HL-60/S4 treated with retinoic acid at 250 ng/mL for 4 days and 3 days (cell line): ENCODE measurements at regions not wholly inside any gene's neighbourhood (a gene's known extent, or its start where the extent isn't known, plus 50 kb on each side); places are given as distances from the start of the nearest gene placed in this dataset.

Experiments
- in situ Hi-C: fragments of 300-500 bp; cut with MboI; formaldehyde crosslinking; loops from 2 replicates; pipeline ENCODE4 v1.7.0; 2022; ENCODE audit warnings: low sequenced_read_pairs

DNA sequence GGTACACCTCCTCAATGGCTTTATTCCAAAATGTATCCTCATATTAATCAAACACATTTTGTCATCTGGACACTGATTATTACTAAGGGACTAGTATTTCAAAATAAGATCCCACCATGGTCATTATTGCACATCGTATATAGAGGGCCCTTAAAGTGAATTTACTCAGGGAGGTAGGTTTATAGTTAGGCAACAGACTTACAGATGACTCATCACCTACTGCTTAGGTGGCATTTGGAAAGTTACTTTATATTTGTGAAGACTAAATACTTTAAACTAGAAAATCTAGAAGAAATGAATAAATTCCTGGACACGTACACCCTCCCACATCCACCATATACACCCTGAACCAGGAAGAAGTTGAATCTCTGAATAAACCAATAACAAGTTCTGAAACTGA, 353.0 kb downstream of the KCTD12 start:
- in situ Hi-C loops = no loop called here

DNA sequence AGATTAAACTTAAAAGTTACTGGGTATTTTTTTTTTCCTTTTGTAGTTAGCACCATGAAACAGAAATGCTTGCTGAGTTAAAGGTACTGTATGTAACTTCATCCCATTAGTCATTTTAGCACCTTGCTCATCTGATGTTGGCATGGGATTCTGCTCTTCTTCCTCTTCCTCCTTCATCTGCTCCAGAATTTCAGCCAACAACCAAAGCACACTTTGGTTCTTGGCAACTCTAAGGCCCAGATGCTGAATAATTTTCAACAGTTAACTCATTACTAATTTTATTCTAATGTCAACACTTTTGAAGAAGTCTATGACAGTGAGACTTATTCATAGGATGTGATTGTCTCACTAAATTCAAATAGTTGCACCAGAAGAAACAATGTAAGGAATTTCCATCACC, 359.2 kb downstream of the KCTD12 start:
- in situ Hi-C loops = no loop called here

DNA sequence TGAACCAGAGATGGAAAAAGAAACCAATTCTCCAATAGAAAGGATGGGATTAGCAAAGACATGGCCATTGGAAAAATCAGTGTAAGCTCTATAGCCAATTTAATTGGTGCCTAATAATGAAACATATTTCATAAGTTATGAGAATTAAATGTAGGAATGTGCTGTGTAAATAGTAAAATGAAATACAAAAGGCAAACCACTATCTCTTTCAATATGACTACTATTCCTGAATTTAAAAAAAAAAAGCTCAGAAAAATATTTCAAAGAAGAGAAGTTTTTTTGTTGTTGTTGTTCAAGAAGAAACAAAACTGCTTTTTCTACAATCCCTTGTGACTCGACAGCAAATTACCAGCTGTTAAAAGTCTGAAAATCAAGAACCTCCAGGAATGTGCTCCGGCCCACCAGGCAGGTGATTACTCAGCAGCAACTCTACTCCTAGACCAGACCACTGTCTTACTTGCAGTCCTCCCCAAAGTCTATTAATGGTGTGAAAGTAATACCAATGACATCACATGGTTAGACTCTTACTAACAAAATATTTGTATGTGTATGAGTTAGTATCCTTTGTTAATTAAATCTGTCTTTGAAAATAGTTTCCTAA, 362.4 kb downstream of the KCTD12 start:
- in situ Hi-C loops = no loop called here

DNA sequence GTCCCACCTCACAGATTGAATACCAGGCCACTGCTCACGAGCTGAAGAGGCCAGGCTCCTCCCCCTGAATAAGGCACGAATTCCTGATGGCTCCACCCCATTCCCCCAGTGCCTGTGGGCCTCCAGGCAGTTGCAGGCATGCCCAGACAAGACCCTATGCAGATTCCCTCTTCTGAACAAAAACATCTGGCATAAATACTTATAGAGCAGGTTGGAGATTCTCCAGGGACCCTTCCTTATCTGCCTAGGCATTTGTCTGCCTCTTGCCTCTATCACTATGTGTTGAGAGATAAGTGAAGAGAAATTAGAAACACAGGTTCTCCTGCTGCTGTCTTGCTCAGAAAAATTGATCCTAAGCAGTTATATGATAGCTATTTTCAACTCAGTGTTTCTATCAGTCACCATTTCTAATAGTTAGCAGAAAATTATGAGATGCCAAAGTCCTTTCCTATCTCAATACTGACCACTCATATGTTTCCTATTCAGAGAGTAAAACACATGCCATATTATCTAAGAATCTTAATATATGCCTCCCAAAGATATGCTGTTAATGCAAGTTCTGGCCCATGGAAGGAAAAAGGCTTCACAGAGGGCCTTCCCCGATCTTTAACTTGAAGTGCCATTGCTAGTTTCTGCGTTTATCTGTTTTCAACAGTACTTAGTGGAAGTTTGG, 364.0 kb downstream of the KCTD12 start:
- in situ Hi-C loops = no loop called here

DNA sequence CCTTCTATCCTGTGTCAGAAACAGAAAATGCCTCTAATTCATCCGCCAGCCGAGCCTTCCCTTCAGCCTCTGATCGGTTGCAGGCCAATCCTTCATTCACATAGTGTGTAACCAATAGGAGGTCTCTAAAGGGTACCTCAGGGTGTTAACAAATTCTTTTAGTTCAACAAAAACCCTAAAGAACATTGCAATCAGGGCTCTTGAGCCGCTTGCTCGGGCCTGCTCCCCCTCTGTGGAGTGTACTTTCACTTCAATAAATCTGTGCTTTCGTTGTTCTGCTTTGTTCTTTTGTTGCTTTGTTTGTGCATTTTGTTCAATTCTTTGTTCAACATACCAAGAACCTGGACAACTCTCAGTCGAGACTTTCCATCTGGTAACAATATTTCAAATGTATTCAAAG, 366.5 kb downstream of the KCTD12 start:
- in situ Hi-C loops = no loop called here

DNA sequence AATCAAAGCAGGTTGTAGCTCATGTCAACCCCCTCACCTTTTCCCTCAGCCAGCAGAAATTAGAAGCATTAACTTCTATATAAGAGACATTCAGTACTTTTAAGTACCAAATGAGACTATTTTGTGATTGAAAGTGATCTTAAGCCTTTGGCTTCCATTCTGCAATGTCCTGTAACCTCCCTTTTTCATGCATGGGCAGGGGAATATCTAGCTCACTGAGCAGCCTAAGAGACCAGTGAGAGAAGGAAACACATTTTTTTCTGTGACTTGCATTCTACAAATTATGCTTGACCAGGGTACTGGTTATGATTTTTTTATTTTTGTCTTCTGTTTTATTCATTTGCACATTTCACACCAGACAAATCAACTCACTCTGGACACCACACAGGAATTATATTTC, 369.6 kb downstream of the KCTD12 start:
- in situ Hi-C loops = no loop called here

DNA sequence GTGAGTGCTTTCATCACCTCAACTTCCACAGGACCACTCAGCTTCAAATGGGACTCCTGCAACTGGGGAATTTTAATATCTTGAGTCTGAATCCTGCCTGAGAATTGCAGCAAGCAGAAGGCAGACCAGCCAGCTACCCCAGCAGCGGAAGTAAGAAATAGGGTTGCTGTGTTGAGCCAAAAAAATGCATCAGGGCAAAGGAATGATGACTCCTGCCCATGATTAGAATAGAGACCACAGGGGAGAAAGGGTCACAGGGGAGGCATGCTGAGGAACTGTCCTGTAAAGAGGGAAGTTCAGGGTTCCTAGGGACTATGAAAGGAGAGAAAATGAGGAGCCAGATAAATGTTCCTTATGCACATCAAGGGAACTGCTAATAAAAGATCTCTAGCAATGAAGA, 370.2 kb downstream of the KCTD12 start:
- in situ Hi-C loops = no loop called here

DNA sequence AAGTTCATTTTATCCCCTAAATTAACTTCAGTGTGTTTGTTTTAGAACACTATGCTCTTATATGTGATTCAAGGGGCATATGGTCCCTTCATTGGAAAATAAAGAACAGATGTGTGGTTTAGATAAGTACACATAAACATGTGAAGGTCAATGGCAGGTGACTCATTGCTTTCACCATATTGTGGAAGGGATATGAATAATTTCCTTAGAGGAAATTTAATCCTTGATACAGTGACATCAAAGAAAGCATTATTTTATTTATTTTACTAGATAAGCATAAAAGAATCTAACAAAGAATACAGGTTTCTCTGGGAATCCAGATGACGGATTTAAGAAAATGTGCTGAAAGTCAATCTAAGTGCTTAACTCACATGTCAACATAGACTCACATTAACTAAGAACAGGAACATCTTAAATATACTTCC, 373.5 kb downstream of the KCTD12 start:
- in situ Hi-C loops = no loop called here

DNA sequence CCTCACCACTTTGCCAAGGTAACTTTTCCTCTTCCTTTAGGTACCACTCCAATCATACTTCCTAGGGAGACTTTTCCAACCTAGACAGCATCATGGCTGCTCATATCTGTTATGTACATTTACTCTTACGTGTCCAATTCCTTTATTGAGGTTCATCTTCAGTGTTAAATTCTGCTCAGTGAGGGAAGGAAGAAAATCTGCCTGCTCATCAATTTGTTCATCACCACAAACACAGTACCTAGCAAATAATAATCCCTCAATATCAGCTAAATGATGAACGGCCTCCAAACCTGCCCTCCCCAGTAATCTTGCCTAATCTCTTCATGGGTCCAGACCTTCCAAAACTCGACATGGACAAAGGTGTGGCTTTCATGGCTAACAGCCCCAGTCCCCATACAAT, 380.8 kb downstream of the KCTD12 start:
- in situ Hi-C loops = no loop called here

DNA sequence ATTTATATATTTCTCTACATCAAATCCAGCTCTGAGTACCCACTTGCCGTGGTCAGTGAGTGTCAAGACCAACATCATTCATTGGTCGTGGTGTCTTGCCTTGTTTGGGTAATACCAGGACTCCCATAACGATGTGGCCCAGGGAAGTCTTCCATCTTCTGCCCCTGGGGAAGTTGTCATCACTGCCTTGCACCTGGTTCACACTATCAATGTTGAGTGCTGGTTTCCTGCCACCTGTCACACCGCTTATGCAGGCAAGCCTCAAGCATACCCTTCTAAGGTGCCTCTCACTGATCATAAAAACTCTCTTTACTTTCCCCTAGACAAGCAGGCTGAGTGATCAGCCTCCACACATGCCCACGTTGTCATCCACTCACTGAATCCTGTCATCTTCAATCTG, 382.4 kb downstream of the KCTD12 start:
- in situ Hi-C loops = no loop called here

DNA sequence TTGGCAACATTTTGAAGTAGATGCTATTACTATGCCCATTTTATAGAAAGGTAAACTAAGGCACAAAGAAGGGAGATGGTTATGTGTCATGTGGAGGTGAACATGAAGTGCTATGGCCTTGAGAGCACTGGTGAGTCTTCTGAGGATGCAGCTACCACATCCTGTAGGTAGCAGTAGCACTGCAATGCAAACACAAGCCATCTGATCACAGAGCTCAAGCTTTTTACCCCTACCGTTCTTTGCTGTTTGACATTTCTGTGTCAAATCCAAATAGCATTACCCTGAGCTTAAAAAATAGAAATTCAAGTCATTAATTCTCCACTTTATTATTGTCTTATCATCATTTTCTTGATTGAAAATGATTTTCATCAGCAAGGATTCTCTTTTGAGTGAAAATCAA, 382.9 kb downstream of the KCTD12 start:
- in situ Hi-C loops = no loop called here

DNA sequence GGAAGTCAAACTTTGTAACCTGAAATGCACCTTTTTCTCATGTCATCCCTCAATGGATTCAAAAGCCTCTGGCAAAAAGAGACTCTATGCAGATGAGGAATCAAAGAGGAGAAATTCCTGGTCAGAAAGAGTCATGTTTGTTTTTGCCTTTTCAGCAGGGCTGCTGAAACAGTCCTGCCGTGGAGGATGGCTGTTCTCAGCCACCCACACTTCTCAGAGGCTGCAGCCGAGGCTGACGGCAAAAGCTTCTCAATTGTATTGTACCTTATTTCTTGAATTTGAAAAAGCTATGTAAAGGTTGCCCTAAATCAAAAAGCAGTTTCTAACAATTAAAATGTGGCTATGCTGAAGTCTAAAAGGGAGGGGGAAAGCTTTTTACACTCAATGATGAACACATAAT, 385.3 kb downstream of the KCTD12 start:
- in situ Hi-C loops = no loop called here

DNA sequence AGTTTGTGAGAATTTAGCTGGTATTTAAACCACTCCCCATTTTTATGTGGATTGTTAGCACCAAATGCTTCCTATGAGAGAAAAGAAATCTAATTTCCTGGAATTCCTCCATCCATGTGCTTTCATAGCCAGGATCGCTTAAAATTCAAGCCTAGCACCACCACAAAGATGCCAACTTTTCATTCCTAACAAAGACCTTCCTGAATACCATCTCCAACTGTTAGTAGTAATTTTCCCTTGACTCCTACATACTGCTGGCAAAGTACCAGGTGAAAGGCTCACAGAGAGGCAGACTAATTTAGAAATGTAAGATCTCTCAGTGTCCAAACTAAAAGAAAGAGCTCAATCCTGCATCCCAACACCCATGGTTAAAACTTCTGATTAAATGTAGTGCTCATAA, 386.3 kb downstream of the KCTD12 start:
- in situ Hi-C loops = no loop called here

DNA sequence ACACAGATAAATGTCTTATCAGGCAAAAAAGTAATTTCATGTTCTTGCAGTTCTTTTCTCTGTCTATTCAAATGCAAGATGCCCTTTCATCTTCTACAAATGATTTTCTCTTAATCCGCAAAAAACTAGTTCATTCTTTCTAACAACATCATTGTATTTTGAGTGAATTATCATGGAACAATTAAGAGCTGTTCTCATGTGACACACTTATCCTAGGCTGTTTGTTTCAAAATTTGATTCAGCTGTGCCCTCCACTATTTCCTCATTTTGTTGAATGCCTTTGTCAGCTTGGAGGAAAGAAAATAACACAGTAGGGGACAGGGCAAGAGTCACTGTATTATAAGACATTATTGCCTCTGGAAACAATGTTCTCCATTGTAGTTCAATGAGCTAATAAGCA, 396.9 kb downstream of the KCTD12 start:
- in situ Hi-C loops = no loop called here

DNA sequence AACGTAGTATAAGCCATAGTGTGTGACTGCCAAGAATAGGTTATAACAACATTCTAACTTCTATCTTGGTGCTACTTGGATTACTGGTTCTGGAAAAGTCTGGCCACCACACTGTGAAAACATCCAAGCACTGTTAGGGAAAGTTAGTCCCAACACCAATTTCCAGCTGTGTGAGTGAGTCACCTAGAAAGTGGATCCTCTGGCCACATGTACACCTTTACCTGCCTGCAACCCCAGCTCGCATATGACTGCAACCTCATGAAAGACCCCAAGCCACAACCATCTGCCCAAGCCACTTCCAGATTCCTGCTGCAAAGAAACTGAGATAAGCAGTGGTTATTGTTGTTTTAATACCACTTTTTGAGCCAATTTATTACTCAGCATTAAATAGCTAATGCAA, 404.5 kb downstream of the KCTD12 start:
- in situ Hi-C loops = no loop called here

DNA sequence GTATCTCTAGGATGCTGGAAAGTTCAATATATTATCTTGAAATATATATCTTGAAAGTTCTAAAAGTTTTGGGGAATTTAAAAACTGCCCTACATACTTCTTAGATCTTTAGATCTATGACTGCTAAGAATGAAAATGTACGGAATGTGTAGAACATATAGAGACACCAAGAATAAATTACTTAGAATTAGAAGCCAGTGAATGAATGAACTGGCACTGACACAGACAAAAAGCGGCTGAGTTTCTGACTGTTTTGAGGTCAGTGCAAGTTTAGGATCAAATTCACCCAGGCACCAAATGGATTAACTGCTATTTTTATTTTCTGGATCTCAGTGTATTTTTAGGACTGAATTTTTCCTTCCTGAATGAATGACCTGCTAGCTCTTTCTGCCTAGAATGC, 411.2 kb downstream of the KCTD12 start:
- in situ Hi-C loops = loop anchor here (10.0 kb wide), 1 partner anchor 790 kb away; no protein-coding TSS in a partner anchor

DNA sequence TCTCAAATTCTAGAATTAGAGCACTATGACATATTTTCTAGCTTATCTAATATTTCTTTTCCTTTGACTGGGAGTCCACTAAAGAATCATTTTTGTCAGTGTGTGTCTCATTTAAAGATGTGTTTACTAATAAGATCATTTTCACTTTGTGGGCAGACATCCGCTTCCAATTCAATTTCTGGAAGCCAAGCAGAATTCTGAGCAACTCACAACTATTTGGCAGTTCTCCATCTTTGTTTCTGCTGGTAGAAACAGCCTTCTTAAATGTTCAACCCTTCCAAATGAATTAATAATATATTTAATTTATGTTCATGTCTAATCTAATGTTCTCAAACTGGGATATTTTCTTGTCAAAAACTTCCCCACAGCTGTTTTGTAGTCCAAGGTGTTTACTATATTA, 411.8 kb downstream of the KCTD12 start:
- in situ Hi-C loops = loop anchor here (10.0 kb wide), 1 partner anchor 790 kb away; no protein-coding TSS in a partner anchor

DNA sequence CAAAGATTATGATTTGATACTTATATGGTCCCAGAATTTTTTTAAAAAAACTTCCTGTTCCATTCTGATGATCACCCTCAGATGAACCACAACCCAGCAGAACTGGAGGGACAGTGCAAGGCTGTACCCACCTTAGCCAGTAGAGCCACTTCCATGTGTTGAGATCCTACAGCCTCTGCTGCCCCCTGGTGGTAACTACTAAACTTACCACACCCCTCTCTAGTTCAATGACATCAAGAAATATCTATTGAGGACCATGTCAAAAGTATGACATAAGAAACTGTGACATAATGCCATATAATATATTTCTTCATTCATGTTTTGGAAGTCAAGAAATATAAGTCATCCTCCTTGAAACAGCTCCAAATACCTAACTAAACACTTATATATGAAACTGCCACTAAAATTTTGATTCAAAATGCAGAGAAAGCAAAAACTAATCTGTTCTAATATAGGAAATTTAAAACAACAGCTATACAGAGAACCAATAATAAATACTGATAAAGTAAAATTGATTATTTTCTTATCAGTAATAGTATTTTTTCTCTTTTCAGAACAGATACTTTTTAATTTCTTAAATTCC, 412.6 kb downstream of the KCTD12 start:
- in situ Hi-C loops = loop anchor here (10.0 kb wide), 1 partner anchor 789 kb away; no protein-coding TSS in a partner anchor

DNA sequence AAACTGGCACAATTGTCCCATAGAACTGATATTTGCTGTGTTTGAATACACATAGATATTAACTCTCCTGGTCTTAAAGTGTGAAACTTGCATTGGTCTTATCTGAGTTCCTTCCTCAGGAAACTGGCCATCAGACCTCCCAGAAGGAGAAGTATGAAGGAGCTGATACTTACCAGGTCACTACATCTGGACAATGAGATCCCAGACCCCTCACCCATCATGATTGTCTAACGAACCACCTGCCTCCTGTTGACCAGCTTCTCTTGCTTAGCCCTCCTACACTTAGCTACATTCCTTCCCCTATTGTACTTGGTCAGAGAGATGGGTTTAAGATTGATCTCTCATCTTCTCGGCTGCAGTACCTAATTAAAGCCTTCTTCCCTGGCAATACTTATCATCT, 413.3 kb downstream of the KCTD12 start:
- in situ Hi-C loops = loop anchor here (10.0 kb wide), 1 partner anchor 788 kb away; no protein-coding TSS in a partner anchor

DNA sequence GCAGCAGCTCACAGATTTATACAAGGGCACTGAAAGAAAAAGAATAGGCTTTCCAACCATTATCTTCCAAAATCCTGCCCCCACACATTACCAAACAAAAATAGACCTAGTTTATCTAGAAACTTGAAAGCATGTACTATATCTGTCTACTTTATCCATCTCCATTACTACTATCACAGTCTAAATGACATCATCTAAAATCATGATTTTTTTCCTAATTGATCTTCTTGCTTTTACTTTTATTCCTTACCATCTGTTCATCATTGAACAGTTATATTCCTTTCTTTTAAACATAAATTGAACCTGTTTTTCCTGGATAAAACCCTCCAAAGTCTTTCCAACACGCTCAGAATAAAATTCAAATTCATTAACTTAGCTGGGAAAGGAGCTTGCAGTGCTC, 414.7 kb downstream of the KCTD12 start:
- in situ Hi-C loops = loop anchor here (10.0 kb wide), 1 partner anchor 787 kb away; no protein-coding TSS in a partner anchor

DNA sequence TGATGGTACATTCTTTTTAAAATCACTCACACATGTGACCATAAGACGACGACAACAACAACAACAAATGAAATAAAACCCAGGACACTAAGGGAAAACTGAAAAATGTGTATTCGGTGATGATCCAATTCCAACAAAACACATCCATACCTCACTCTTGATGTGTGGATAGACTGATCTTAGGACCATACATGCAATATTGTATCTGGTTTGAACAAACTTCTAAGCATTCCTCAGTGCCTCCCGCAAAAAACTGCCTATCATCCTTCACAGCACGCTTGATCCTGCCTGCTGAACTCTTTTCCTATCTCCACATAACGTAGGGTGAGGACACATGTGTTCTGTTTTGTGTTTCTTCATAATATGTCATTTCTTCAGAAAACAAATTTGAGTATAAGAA, 415.2 kb downstream of the KCTD12 start:
- in situ Hi-C loops = loop anchor here (10.0 kb wide), 1 partner anchor 786 kb away; no protein-coding TSS in a partner anchor

DNA sequence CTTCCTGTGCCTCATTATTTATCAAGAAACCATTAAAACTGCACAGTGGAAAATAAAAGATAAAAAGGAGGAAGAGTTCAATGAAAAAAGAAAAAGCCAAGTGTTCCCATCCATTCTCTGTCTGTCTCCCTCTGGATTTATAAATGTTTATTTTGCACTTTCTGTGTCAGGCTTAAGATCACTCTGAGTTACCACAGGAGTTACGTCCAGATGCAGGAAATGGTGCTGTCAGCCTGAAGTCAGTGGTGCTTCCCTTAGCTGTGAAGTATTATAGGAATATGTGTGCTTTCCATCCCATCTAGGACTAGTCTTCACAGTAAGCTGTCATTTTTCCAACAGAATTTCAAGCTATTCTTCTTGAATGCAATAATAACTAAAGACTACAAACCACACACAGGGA, 420.2 kb downstream of the KCTD12 start:
- in situ Hi-C loops = no loop called here
